ENCODE measurements at regions not wholly inside any gene's neighbourhood (a gene's known extent, or its start where the extent isn't known, plus 50 kb on each side); places are given as distances from the start of the nearest gene placed in this dataset.

- Histone ChIP-seq H3K9ac (ENCODE audit: extremely low read depth, insufficient read length, low read length) (no peak overlapping the region), H2BK5ac (ENCODE audit: insufficient read length, low read length) (no peak overlapping the region), H3K27ac (ENCODE audit: insufficient read length, low read depth, low read length) (no peak overlapping the region), H2BK20ac (ENCODE audit: low read depth, low read length, poor library complexity, severe bottlenecking) (no peak overlapping the region), H2BK12ac (ENCODE audit: insufficient read length, low read depth, low read length) (no peak overlapping the region), H3K4ac (ENCODE audit: low read depth, low read length) (no peak overlapping the region), H4K91ac (ENCODE audit: insufficient read length, low read depth, low read length) (no peak overlapping the region), H3K4me1 (ENCODE audit: insufficient read depth, low read length) (no peaks in the 10 kb centered on the region), H2AK5ac (ENCODE audit: insufficient read length, low read length) (no peak overlapping the region), H3K56ac (ENCODE audit: insufficient read length, low read depth, low read length) (no peak overlapping the region), H3K9me3 (ENCODE audit: control insufficient read depth, low read depth, low read length) (no peaks in the 10 kb centered on the region), H3K23me2 (ENCODE audit: insufficient read length, low read depth, low read length, poor library complexity, severe bottlenecking) (no peaks in the 10 kb centered on the region), H4K20me1 (ENCODE audit: control insufficient read depth, insufficient read depth, insufficient read length) (no peaks in the 10 kb centered on the region), H3K23ac (ENCODE audit: insufficient read length, low read depth, low read length) (no peak overlapping the region), H2AFZ (ENCODE audit: low read length) (no peak overlapping the region), H4K5ac (ENCODE audit: insufficient read length, low read depth, low read length) (no peak overlapping the region), H3T11ph (ENCODE audit: low read length) (no peak overlapping the region), H3K79me2 (ENCODE audit: insufficient read depth, low read length) (no peaks in the 10 kb centered on the region), H3K18ac (ENCODE audit: insufficient read length, low read depth, low read length) (no peak overlapping the region), H3K27me3 (ENCODE audit: insufficient read depth, low read length) (no peaks in the 10 kb centered on the region), H2BK120ac (ENCODE audit: low read depth, low read length, poor library complexity, severe bottlenecking) (no peak overlapping the region), H4K8ac (replicated peaks; ENCODE audit: insufficient read length, low read depth, low read length) (no peak overlapping the region), H3K14ac (ENCODE audit: insufficient read depth, low read length) (no peak overlapping the region), H3K79me1 (ENCODE audit: insufficient read depth, low read depth, low read length, poor library complexity, severe bottlenecking) (no peaks in the 10 kb centered on the region), H2BK15ac (ENCODE audit: low read depth, low read length) (no peak overlapping the region), H3K4me2 (ENCODE audit: insufficient read depth, insufficient read length, low read length) (no peak overlapping the region)
- H3K4me3 Mint-ChIP-seq, result no peak overlapping the region
- no peaks in the 10 kb centered on the region for H3K36me3 Mint-ChIP-seq (ENCODE audit: insufficient read depth in 1 of 3, low read depth in 3 of 3)
- no peak for TF ChIP-seq CTCF (conservative IDR thresholded peaks at IDR 0.05)
- H3K4me1 Mint-ChIP-seq, result no peaks in the 10 kb centered on the region
- DNase-seq, result no peak
- no peaks in the 10 kb centered on the region for H3K27me3 Mint-ChIP-seq (ENCODE audit: low read depth)
- H3K27ac Mint-ChIP-seq, result no peak overlapping the region; a peak in 1 of 7 replicates
- H3K9me3 Mint-ChIP-seq, result no peaks in the 10 kb centered on the region; a peak in 1 of 5 replicates
- WGBS (ENCODE audit: extremely low coverage, insufficient read length, low lambda C conversion rate), result no CpG with 5 or more reads among the region's 2 CpGs
Observed at GRCh38 chr4:104294811-104295210, 199.9 kb downstream of the CXXC4 start.

Measured in H9 (cell line).